ENCODE measurements at regions not wholly inside any gene's neighbourhood (a gene's known extent, or its start where the extent isn't known, plus 50 kb on each side); places are given as distances from the start of the nearest gene placed in this dataset.

GRCh38 chr18:56065086-56065485 is 477.1 kb upstream of the TCF4 start:
- Histone ChIP-seq H3K4me3 (ENCODE audit: insufficient read depth, low read length) (no peak overlapping the region), H3K79me2 (ENCODE audit: insufficient read depth, low read length) (no peaks in the 10 kb centered on the region), H3K36me3 (ENCODE audit: insufficient read depth, low read length) (no peaks in the 10 kb centered on the region), H2AFZ (ENCODE audit: low read length) (no peak overlapping the region), H3K27me3 (ENCODE audit: insufficient read depth, low read length) (no peaks in the 10 kb centered on the region), H3K9me3 (ENCODE audit: low read depth, low read length) (no peaks in the 10 kb centered on the region), H4K20me1 (ENCODE audit: insufficient read depth, low read length) (no peaks in the 10 kb centered on the region), H3K4me2 (ENCODE audit: insufficient read depth, low read length) (no peak overlapping the region), H3K27ac (ENCODE audit: low read depth, low read length) (no peak overlapping the region), H3K4me1 (ENCODE audit: insufficient read depth, low read length) (peaks cover 14% of the 10 kb centered on the region)
- DNase-seq (ENCODE audit: insufficient read length, low spot score, missing footprints), result no peak
- TF ChIP-seq, protein P1, sequence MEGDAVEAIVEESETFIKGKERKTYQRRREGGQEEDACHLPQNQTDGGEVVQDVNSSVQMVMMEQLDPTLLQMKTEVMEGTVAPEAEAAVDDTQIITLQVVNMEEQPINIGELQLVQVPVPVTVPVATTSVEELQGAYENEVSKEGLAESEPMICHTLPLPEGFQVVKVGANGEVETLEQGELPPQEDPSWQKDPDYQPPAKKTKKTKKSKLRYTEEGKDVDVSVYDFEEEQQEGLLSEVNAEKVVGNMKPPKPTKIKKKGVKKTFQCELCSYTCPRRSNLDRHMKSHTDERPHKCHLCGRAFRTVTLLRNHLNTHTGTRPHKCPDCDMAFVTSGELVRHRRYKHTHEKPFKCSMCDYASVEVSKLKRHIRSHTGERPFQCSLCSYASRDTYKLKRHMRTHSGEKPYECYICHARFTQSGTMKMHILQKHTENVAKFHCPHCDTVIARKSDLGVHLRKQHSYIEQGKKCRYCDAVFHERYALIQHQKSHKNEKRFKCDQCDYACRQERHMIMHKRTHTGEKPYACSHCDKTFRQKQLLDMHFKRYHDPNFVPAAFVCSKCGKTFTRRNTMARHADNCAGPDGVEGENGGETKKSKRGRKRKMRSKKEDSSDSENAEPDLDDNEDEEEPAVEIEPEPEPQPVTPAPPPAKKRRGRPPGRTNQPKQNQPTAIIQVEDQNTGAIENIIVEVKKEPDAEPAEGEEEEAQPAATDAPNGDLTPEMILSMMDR (IDR thresholded peaks at IDR 0.05; ENCODE audit: extremely low read depth, low read depth, low read length), result no peak

- Histone ChIP-seq H3K4me2 (ENCODE audit: insufficient read depth, low read length) (no peak overlapping the region), H3K79me2 (ENCODE audit: insufficient read depth, low read length) (no peaks in the 10 kb centered on the region), H3K9me3 (ENCODE audit: low read depth, low read length) (no peaks in the 10 kb centered on the region), H3K27me3 (ENCODE audit: insufficient read depth, low read length) (no peaks in the 10 kb centered on the region), H4K20me1 (ENCODE audit: insufficient read depth, low read length) (no peaks in the 10 kb centered on the region), H3K4me1 (ENCODE audit: insufficient read depth, low read length) (peaks cover 5% of the 10 kb centered on the region), H3K4me3 (ENCODE audit: insufficient read depth, low read length) (no peak overlapping the region), H3K27ac (ENCODE audit: low read depth, low read length) (no peak overlapping the region), H2AFZ (ENCODE audit: low read length) (no peak overlapping the region), H3K36me3 (ENCODE audit: insufficient read depth, low read length) (no peaks in the 10 kb centered on the region)
- TF ChIP-seq, protein P1 (IDR thresholded peaks at IDR 0.05; ENCODE audit: extremely low read depth, low read depth, low read length), result no peak
- DNase-seq (ENCODE audit: insufficient read length, low spot score, missing footprints), result no peak
These were observed 474.9 kb upstream of the TCF4 start for GRCh38 chr18:56062931-56063330.

DNA sequence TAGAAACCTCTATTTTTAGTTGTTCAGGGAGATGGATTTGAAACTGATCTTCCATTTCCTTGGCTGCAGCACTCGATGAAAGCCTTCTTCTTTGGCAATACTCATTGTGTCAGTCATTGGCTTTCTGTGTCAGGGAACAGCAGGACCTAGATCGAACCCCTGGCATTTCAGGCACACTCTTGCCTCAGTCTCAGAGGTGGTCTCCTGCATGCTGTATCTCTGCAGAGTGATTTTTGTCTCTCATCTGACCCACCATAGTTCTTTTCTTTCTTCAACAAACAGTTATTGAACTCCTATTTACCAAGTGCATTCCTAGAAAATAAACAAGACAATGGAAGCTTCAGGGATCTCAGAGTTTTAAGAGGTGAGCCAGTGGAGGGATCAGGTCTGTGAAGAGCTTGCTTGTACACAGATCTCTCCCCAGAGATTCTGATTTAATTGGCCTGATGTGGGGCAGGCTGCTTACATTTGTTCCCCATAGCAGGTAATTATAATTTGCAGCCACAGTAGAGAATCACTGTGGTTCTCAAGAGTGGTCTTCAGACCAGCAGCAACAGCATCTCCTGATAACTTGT is 473.1 kb upstream of the TCF4 start:
- DNase-seq (ENCODE audit: insufficient read length, low spot score, missing footprints), result no peak
- no peak overlapping the region for H2AFZ ChIP-seq (ENCODE audit: low read length)
- H4K20me1 ChIP-seq (ENCODE audit: insufficient read depth, low read length), result no peaks in the 10 kb centered on the region
- no peaks in the 10 kb centered on the region for H3K9me3 ChIP-seq (ENCODE audit: low read depth, low read length)
- TF ChIP-seq, protein P1 (IDR thresholded peaks at IDR 0.05; ENCODE audit: extremely low read depth, low read depth, low read length), result no peak
- no peaks in the 10 kb centered on the region for H3K27me3 ChIP-seq (ENCODE audit: insufficient read depth, low read length)
- no peak overlapping the region for H3K4me3 ChIP-seq (ENCODE audit: insufficient read depth, low read length)
- H3K79me2 ChIP-seq (ENCODE audit: insufficient read depth, low read length), result no peaks in the 10 kb centered on the region
- no peaks in the 10 kb centered on the region for H3K4me1 ChIP-seq (ENCODE audit: insufficient read depth, low read length)
- H3K36me3 ChIP-seq (ENCODE audit: insufficient read depth, low read length), result no peaks in the 10 kb centered on the region
- no peak overlapping the region for H3K27ac ChIP-seq (ENCODE audit: low read depth, low read length)
- H3K4me2 ChIP-seq (ENCODE audit: insufficient read depth, low read length), result no peak overlapping the region

- Histone ChIP-seq H3K4me3 (ENCODE audit: insufficient read depth, low read length) (no peak overlapping the region), H3K27ac (ENCODE audit: low read depth, low read length) (no peak overlapping the region), H3K4me2 (ENCODE audit: insufficient read depth, low read length) (no peak overlapping the region), H3K36me3 (ENCODE audit: insufficient read depth, low read length) (no peaks in the 10 kb centered on the region), H3K4me1 (ENCODE audit: insufficient read depth, low read length) (no peaks in the 10 kb centered on the region), H2AFZ (ENCODE audit: low read length) (no peak overlapping the region), H3K27me3 (ENCODE audit: insufficient read depth, low read length) (no peaks in the 10 kb centered on the region), H4K20me1 (ENCODE audit: insufficient read depth, low read length) (no peaks in the 10 kb centered on the region), H3K9me3 (ENCODE audit: low read depth, low read length) (no peaks in the 10 kb centered on the region), H3K79me2 (ENCODE audit: insufficient read depth, low read length) (no peaks in the 10 kb centered on the region)
- TF ChIP-seq, protein P1 (IDR thresholded peaks at IDR 0.05; ENCODE audit: extremely low read depth, low read depth, low read length), result no peak
- no peak for DNase-seq (ENCODE audit: insufficient read length, low spot score, missing footprints)
These were observed 464.2 kb upstream of the TCF4 start for GRCh38 chr18:56052202-56052601.

Measured in osteoblast (primary cell).